A673 (cell line): ENCODE measurements at regions not wholly inside any gene's neighbourhood (a gene's known extent, or its start where the extent isn't known, plus 50 kb on each side); places are given as distances from the start of the nearest gene placed in this dataset.

Experiments
- BruUV-seq: library from RNA; stranded (reverse); fragments of 400-500 nt; replicated peaks from 2 replicates; lab custom pipeline; 2021; lab: Mats Ljungman, UMichigan
- CTCF ChIA-PET: fragments of 300-600 bp; sonication (Branson Sonifier 250); formaldehyde crosslinking; loops from one replicate; lab custom pipeline; 2022; ENCODE audit warnings: antibody characterized with exemption; lab: Charles Lee
- POLR2A ChIA-PET: fragments of 300-600 bp; sonication (Branson Sonifier 250); formaldehyde crosslinking; loops from one replicate; lab custom pipeline; 2022; ENCODE audit warnings: antibody characterized with exemption; ENCODE audit not compliant: low non-redundant PET; lab: Charles Lee
- DNase-seq: peaks from one replicate; pipeline ENCODE4 v3.0.0-alpha.2; 2015; ENCODE audit warnings: low spot score
- H3K27ac ChIP-seq: fragments of 200-600 bp; sonication (generic); 2 replicates; pipeline ENCODE4 v1.5.1; 2016; ENCODE audit warnings: mixed run types, low read depth, mild to moderate bottlenecking, mixed read lengths, antibody characterized with exemption, low read length; ENCODE audit not compliant: poor library complexity, severe bottlenecking
- H3K27me3 ChIP-seq: fragments of 200-600 bp; sonication (generic); replicated peaks from 2 replicates; pipeline ENCODE4 v1.6.1; 2017; ENCODE audit warnings: mixed run types, low read depth, mild to moderate bottlenecking, mixed read lengths, antibody characterized with exemption, low read length; ENCODE audit not compliant: insufficient read depth, poor library complexity
- H3K36me3 ChIP-seq: fragments of 200-600 bp; sonication (generic); 2 replicates; pipeline ENCODE4 v1.6.1; 2016; ENCODE audit warnings: mixed run types, mild to moderate bottlenecking, mixed read lengths, antibody characterized with exemption, low read length; ENCODE audit not compliant: insufficient read depth, poor library complexity, severe bottlenecking
- H3K4me1 ChIP-seq: fragments of 200-600 bp; sonication (generic); 2 replicates; pipeline ENCODE4 v1.6.1; 2017; ENCODE audit warnings: mixed run types, mild to moderate bottlenecking, mixed read lengths, antibody characterized with exemption, low read length; ENCODE audit not compliant: insufficient read depth, poor library complexity, severe bottlenecking
- H3K4me3 ChIP-seq: fragments of 200-600 bp; sonication (generic); 2 replicates; pipeline ENCODE4 v1.5.1; 2016; ENCODE audit warnings: low read depth, mixed run types, mild to moderate bottlenecking, mixed read lengths, low read length; ENCODE audit not compliant: poor library complexity, severe bottlenecking
- H3K9me3 ChIP-seq: fragments of 200-600 bp; sonication (generic); 2 replicates; pipeline ENCODE4 v1.6.1; 2016; ENCODE audit warnings: mixed run types, low read depth, mild to moderate bottlenecking, mixed read lengths, antibody characterized with exemption, low read length; ENCODE audit not compliant: poor library complexity, severe bottlenecking
- CTCF ChIP-seq: fragments of 300-800, 200-600 bp; sonication (generic); conservative IDR thresholded peaks from 2 replicates; pipeline ENCODE4 v1.5.1; 2017; ENCODE audit warnings: low read depth, mild to moderate bottlenecking, antibody characterized with exemption, low read length, moderate library complexity, mixed read lengths
- EZH2 ChIP-seq: fragments of 200-600 bp; sonication (generic); IDR thresholded peaks from 2 replicates; pipeline ENCODE4 v1.6.1; 2017; ENCODE audit warnings: borderline replicate concordance, low read depth, mild to moderate bottlenecking, mixed read lengths, antibody characterized with exemption, low read length; ENCODE audit not compliant: poor library complexity, severe bottlenecking
- intact Hi-C: fragments of 100-400 bp; cut with micrococcal nuclease; formaldehyde crosslinking; loops from one replicate; pipeline ENCODE4 v1.10.0; 2022; ENCODE audit not compliant: unreplicated experiment

- POLR2A ChIA-PET, result no interaction called here
- TF ChIP-seq CTCF (no peak), EZH2 (no peak)
- no peaks in the 10 kb centered on the region for H3K4me1 ChIP-seq
- BruUV-seq, result no TSS peak
- H3K27me3 ChIP-seq, result no peaks in the 10 kb centered on the region
- CTCF ChIA-PET, result no interaction called here
- no peaks in the 10 kb centered on the region for H3K36me3 ChIP-seq
- no peaks in the 10 kb centered on the region for H3K9me3 ChIP-seq
- no peak overlapping the region for H3K27ac ChIP-seq
- DNase-seq, result no peak
- no peak overlapping the region for H3K4me3 ChIP-seq
- intact Hi-C loops, result no loop called here
Measured at GRCh38 chr16:65318138-65318537, 196.3 kb upstream of the CDH11 start.

GRCh38 chr16:65316808-65317207 is 194.9 kb upstream of the CDH11 start:
- Histone ChIP-seq H3K9me3 (no peaks in the 10 kb centered on the region), H3K27ac (no peak overlapping the region), H3K4me1 (no peaks in the 10 kb centered on the region), H3K4me3 (no peak overlapping the region), H3K36me3 (no peaks in the 10 kb centered on the region), H3K27me3 (no peaks in the 10 kb centered on the region)
- TF ChIP-seq EZH2, result no peak
- TF ChIP-seq CTCF, result no peak
- intact Hi-C loops, result no loop called here
- no peak for DNase-seq
- POLR2A ChIA-PET, result no interaction called here
- no TSS peak for BruUV-seq
- CTCF ChIA-PET, result no interaction called here

- H3K27ac ChIP-seq, result no peak overlapping the region
- H3K4me3 ChIP-seq, result no peak overlapping the region
- H3K36me3 ChIP-seq, result no peaks in the 10 kb centered on the region
- no peak for TF ChIP-seq CTCF
- no peak for TF ChIP-seq EZH2
- no peak for DNase-seq
- BruUV-seq, result no TSS peak
- intact Hi-C loops, result no loop called here
- no peaks in the 10 kb centered on the region for H3K27me3 ChIP-seq
- H3K9me3 ChIP-seq, result no peaks in the 10 kb centered on the region
- ChIA-PET POLR2A (no interaction called here), CTCF (no interaction called here)
- H3K4me1 ChIP-seq, result no peaks in the 10 kb centered on the region
Measured at GRCh38 chr16:65315081-65315780, 193.4 kb upstream of the CDH11 start.
